NCI-H1694 treated with DMSO at 0.1 percent for 48 hours (cell line): ENCODE measurements at regions not wholly inside any gene's neighbourhood (a gene's known extent, or its start where the extent isn't known, plus 50 kb on each side); places are given as distances from the start of the nearest gene placed in this dataset.

Source experiments
- DNase-seq: peaks from one replicate; lab custom pipeline; 2025; lab: John Stamatoyannopoulos, UW

GRCh38 chr2:167506395-167506794, 618.1 kb downstream of the XIRP2 start:
- no peak for DNase-seq

GRCh38 chr2:167504695-167505094, 616.4 kb downstream of the XIRP2 start:
- no peak for DNase-seq

GRCh38 chr2:167504061-167504460, 615.8 kb downstream of the XIRP2 start:
- DNase-seq = no peak

GRCh38 chr2:167501618-167502017, 613.3 kb downstream of the XIRP2 start:
- no peak for DNase-seq

GRCh38 chr2:167493862-167494261, 605.6 kb downstream of the XIRP2 start:
- no peak for DNase-seq

- no peak for DNase-seq
Observed at GRCh38 chr2:167492486-167492885, 604.2 kb downstream of the XIRP2 start.

- DNase-seq = no peak
Observed at GRCh38 chr2:167491788-167492187, 603.5 kb downstream of the XIRP2 start.

GRCh38 chr2:167490455-167490854, 602.2 kb downstream of the XIRP2 start:
- no peak for DNase-seq

- no peak for DNase-seq
Observed at GRCh38 chr2:167489325-167489724, 601.0 kb downstream of the XIRP2 start.

- no peak for DNase-seq
Observed at GRCh38 chr2:167487728-167488127, 599.4 kb downstream of the XIRP2 start.

- no peak for DNase-seq
Observed at GRCh38 chr2:167484875-167485274, 596.6 kb downstream of the XIRP2 start.

- no peak for DNase-seq
Observed at GRCh38 chr2:167480986-167481309, 592.7 kb downstream of the XIRP2 start.

- DNase-seq = no peak
Observed at GRCh38 chr2:167480232-167480985, 592.1 kb downstream of the XIRP2 start.

GRCh38 chr2:167478196-167478595, 589.9 kb downstream of the XIRP2 start:
- DNase-seq = no peak

GRCh38 chr2:167475791-167476190, 587.5 kb downstream of the XIRP2 start:
- DNase-seq = no peak

GRCh38 chr2:167471734-167472133, 583.5 kb downstream of the XIRP2 start:
- DNase-seq = no peak

GRCh38 chr2:167471332-167471731, 583.1 kb downstream of the XIRP2 start:
- no peak for DNase-seq

- no peak for DNase-seq
Observed at GRCh38 chr2:167462379-167462778, 574.1 kb downstream of the XIRP2 start.

GRCh38 chr2:167454036-167454435, 565.8 kb downstream of the XIRP2 start:
- no peak for DNase-seq

GRCh38 chr2:167451496-167452289, 563.4 kb downstream of the XIRP2 start:
- no peak for DNase-seq

GRCh38 chr2:167450364-167450763, 562.1 kb downstream of the XIRP2 start:
- DNase-seq = no peak

GRCh38 chr2:167440382-167440781, 552.1 kb downstream of the XIRP2 start:
- DNase-seq = no peak

GRCh38 chr2:167438206-167438605, 549.9 kb downstream of the XIRP2 start:
- DNase-seq = no peak

- no peak for DNase-seq
Observed at GRCh38 chr2:167431949-167432348, 543.7 kb downstream of the XIRP2 start.
